Ectodermal cell (in vitro differentiated cells): ENCODE measurements at regions not wholly inside any gene's neighbourhood (a gene's known extent, or its start where the extent isn't known, plus 50 kb on each side); places are given as distances from the start of the nearest gene placed in this dataset.

ENCODE experiments used
- H3K27ac ChIP-seq: 2 replicates; pipeline ENCODE4 v1.7.0; 2013; ENCODE audit warnings: mild to moderate bottlenecking, low read depth, low read length; ENCODE audit not compliant: insufficient read depth, poor library complexity, severe bottlenecking
- H3K27me3 ChIP-seq: 2 replicates; pipeline ENCODE4 v1.7.0; 2013; ENCODE audit warnings: mild to moderate bottlenecking, low read length; ENCODE audit not compliant: insufficient read depth, control insufficient read depth, poor library complexity, severe bottlenecking
- H3K36me3 ChIP-seq: one replicate; pipeline ENCODE4 v1.7.0; 2013; ENCODE audit warnings: low read length; ENCODE audit not compliant: control insufficient read depth, insufficient read depth
- H3K4me1 ChIP-seq: one replicate; pipeline ENCODE4 v1.7.0; 2013; ENCODE audit warnings: low read length; ENCODE audit not compliant: control insufficient read depth, insufficient read depth
- H3K4me3 ChIP-seq: 2 replicates; pipeline ENCODE4 v1.7.0; 2013; ENCODE audit warnings: low read depth, low read length, control low read depth; ENCODE audit not compliant: insufficient read depth
- H3K9me3 ChIP-seq: 2 replicates; pipeline ENCODE4 v1.7.0; 2013; ENCODE audit warnings: mild to moderate bottlenecking, low read length, moderate library complexity; ENCODE audit not compliant: control insufficient read depth
- WGBS, 2 experiments: methylation state at CpG; one replicate each; pipeline ENCODE4 v1.1.7; 2013; ENCODE audit warnings: missing lambda C conversion rate in 2 of 2; 5-methylcytosine and 5-hydroxymethylcytosine counted together

DNA sequence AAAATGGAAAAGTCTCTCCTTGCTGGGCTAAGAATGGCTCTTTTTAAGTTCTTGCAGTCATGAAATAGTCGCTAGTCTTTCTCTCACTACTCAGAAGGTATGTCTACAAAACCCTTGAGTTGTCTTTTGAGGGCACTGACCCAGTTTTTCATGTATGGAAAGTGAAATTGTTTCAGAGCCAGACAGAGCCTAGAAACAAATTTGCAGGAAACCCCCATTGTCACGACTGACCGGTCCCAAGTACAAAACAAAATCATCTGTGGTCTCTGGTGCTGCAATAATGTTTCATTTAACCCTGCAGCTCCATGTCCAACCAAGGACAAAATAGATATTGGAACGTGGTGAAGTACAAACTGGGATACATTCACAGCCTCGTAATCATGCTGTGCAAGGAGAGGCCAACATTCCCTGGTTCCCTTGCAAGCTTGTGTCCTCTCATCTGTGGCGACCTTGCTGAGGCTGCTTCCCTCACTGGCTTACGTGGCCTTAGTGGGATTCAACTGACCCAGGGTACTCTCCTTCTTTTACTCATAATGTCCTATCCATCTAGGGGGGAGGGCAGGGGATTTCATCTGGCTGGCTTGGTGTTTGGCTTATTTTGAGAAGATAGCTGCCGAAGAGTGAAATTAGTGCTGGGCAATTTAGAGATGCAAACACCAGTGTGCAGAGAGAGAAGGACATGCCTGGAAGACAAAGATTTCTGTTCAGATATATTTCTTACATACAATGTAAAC lies 172.5 kb downstream of the IPMK start:
- 72 to 75% methylated on average over 8 of the region's 8 CpGs for WGBS, 2 experiments
- Histone ChIP-seq H3K36me3 (no peaks in the 10 kb centered on the region), H3K27ac (no peak overlapping the region), H3K4me3 (no peak overlapping the region), H3K27me3 (no peaks in the 10 kb centered on the region), H3K4me1 (no peaks in the 10 kb centered on the region), H3K9me3 (no peaks in the 10 kb centered on the region)

DNA sequence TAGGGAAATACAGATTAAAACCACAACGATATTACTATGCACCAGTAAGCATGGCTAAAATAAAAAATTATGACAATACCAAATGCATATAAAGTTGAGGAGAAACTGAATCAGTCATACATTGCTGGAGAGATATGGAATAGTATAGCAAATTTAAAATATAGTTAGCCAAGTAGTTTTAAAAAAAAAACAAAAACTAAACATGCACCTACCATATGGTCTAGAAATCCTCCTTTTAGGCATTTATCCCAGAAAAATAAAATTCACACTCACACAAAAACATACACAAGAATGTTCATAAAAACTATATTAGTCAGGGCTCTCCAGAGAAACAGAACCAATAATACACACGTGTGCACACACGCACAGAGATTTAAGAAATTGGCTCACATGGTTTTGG lies 175.8 kb downstream of the IPMK start:
- 98% methylated on average over 2 of the region's 3 CpGs for whole genome bisulfite sequencing, 2 experiments
- H3K27me3 ChIP-seq: no peaks in the 10 kb centered on the region
- H3K36me3 ChIP-seq: no peaks in the 10 kb centered on the region
- no peak overlapping the region for H3K27ac ChIP-seq
- no peak overlapping the region for H3K4me3 ChIP-seq
- no peaks in the 10 kb centered on the region for H3K4me1 ChIP-seq
- no peaks in the 10 kb centered on the region for H3K9me3 ChIP-seq

GRCh38 chr10:58089739-58090138 lies 178.0 kb downstream of the IPMK start:
- Histone ChIP-seq H3K4me3 (no peak overlapping the region), H3K27ac (no peak overlapping the region), H3K36me3 (no peaks in the 10 kb centered on the region), H3K4me1 (no peaks in the 10 kb centered on the region), H3K9me3 (no peaks in the 10 kb centered on the region), H3K27me3 (no peaks in the 10 kb centered on the region)
- 74 to 76% methylated on average over 2 of the region's 2 CpGs for WGBS, 2 experiments

- H3K36me3 ChIP-seq: no peaks in the 10 kb centered on the region
- no peaks in the 10 kb centered on the region for H3K9me3 ChIP-seq
- H3K4me3 ChIP-seq: no peak overlapping the region
- no peaks in the 10 kb centered on the region for H3K27me3 ChIP-seq
- H3K27ac ChIP-seq: no peak overlapping the region
- no peaks in the 10 kb centered on the region for H3K4me1 ChIP-seq
Observed at GRCh38 chr10:58087896-58088295, 179.8 kb downstream of the IPMK start.

DNA sequence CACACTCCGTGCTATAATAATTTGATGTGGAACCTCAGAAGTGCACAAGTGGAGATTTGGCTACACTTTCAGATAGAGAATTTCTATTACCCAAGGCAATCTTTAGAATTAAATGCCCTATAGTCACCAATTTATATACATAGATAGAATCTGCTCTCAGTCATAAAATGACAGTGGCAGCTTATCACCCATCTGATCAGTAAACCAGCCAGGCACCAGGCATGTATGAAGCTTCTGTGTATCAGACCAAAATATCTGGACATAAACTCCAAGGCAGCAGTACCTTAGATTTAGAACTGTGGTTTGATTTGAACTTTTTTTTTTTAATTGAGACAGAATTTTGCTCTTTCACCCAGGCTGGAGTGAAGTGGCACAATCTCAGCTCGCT lies 180.9 kb downstream of the IPMK start:
- Histone ChIP-seq H3K9me3 (no peaks in the 10 kb centered on the region), H3K4me1 (no peaks in the 10 kb centered on the region), H3K27me3 (no peaks in the 10 kb centered on the region), H3K36me3 (no peaks in the 10 kb centered on the region), H3K27ac (no peak overlapping the region), H3K4me3 (no peak overlapping the region)
- 89 to 100% methylated on average over 1 to 2 of the region's 2 CpGs for WGBS, 2 experiments

- Histone ChIP-seq H3K36me3 (no peaks in the 10 kb centered on the region), H3K27ac (no peak overlapping the region), H3K9me3 (no peaks in the 10 kb centered on the region), H3K4me1 (no peaks in the 10 kb centered on the region), H3K27me3 (no peaks in the 10 kb centered on the region), H3K4me3 (no peak overlapping the region)
- 94 to 100% methylated on average over 2 of the region's 2 CpGs for WGBS, 2 experiments
Observed at GRCh38 chr10:58086144-58086762, 181.4 kb downstream of the IPMK start.

GRCh38 chr10:58082248-58082647 lies 185.4 kb downstream of the IPMK start:
- 96 to 97% methylated on average over 2 of the region's 3 CpGs for WGBS, 2 experiments
- Histone ChIP-seq H3K27ac (no peak overlapping the region), H3K9me3 (no peaks in the 10 kb centered on the region), H3K4me1 (no peaks in the 10 kb centered on the region), H3K27me3 (no peaks in the 10 kb centered on the region), H3K36me3 (no peaks in the 10 kb centered on the region), H3K4me3 (no peak overlapping the region)

DNA sequence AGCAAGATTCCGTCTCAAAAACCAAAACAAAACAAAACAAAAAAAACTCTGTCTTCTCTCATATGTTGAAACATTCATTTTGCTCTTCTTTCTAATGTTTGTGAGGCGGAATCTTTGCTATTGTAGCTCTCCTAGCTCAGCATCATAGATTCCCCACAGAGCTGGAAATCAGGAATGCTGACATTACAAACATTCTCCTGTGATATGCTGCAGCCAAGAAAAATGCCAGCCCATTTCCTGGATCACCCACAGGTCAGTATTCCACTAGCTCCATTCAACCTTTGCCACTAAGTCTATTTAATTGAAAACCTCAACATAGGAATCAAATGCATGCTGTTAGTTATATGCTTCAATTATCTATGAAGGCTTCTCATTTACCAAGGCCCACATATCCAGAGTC lies 186.3 kb downstream of the IPMK start:
- Histone ChIP-seq H3K4me1 (no peaks in the 10 kb centered on the region), H3K27me3 (no peaks in the 10 kb centered on the region), H3K9me3 (no peaks in the 10 kb centered on the region), H3K27ac (no peak overlapping the region), H3K36me3 (no peaks in the 10 kb centered on the region), H3K4me3 (no peak overlapping the region)
- 44 to 46% methylated on average over 2 of the region's 2 CpGs for WGBS, 2 experiments

- no peak overlapping the region for H3K27ac ChIP-seq
- WGBS, 2 experiments: 94 to 97% methylated on average over 2 of the region's 2 CpGs
- no peak overlapping the region for H3K4me3 ChIP-seq
- H3K27me3 ChIP-seq: no peaks in the 10 kb centered on the region
- H3K9me3 ChIP-seq: no peaks in the 10 kb centered on the region
- H3K4me1 ChIP-seq: no peaks in the 10 kb centered on the region
- no peaks in the 10 kb centered on the region for H3K36me3 ChIP-seq
Observed at GRCh38 chr10:58079461-58079860, 188.2 kb downstream of the IPMK start.

- Histone ChIP-seq H3K36me3 (no peaks in the 10 kb centered on the region), H3K27ac (no peak overlapping the region), H3K9me3 (no peaks in the 10 kb centered on the region), H3K4me1 (no peaks in the 10 kb centered on the region), H3K4me3 (no peak overlapping the region), H3K27me3 (no peaks in the 10 kb centered on the region)
- 96 to 100% methylated on average over 3 of the region's 3 CpGs for WGBS, 2 experiments
Observed at GRCh38 chr10:58072634-58073033, 195.1 kb downstream of the IPMK start.
